ENCODE measurements at regions not wholly inside any gene's neighbourhood (a gene's known extent, or its start where the extent isn't known, plus 50 kb on each side); places are given as distances from the start of the nearest gene placed in this dataset.
"Not testable (repeated sequence)": the region's sequence is repeated elsewhere in the genome, so short reads cannot be mapped to it uniquely, and the experiment has no call there.

GRCh38 chr21:15119486-15119885 is 54.7 kb upstream of the NRIP1 start:
- DNase-seq = no peak

- DNase-seq = no peak
Measured at GRCh38 chr21:15121097-15121654, 56.4 kb upstream of the NRIP1 start.

- DNase-seq = peak in 21 of 51 donors; percentile 2 to 48 (median 9)
Measured at GRCh38 chr21:15121655-15122120, 56.9 kb upstream of the NRIP1 start.

GRCh38 chr21:15122241-15122640 is 57.4 kb upstream of the NRIP1 start:
- DNase-seq = no peak

GRCh38 chr21:15124731-15125130 is 59.9 kb upstream of the NRIP1 start:
- no peak for DNase-seq

GRCh38 chr21:15126948-15127347 is 62.1 kb upstream of the NRIP1 start:
- DNase-seq = no peak

GRCh38 chr21:15127437-15127836 is 62.6 kb upstream of the NRIP1 start:
- DNase-seq = no peak

GRCh38 chr21:15128267-15128666 is 63.5 kb upstream of the NRIP1 start:
- DNase-seq = no peak

- DNase-seq = not testable (repeated sequence)
Measured at GRCh38 chr21:15128714-15129113, 63.9 kb upstream of the NRIP1 start.

GRCh38 chr21:15130326-15130725 is 65.5 kb upstream of the NRIP1 start:
- DNase-seq = no peak

GRCh38 chr21:15130751-15131150 is 66.0 kb upstream of the NRIP1 start:
- DNase-seq = no peak

GRCh38 chr21:15132781-15133180 is 68.0 kb upstream of the NRIP1 start:
- no peak for DNase-seq

- DNase-seq = no peak
Measured at GRCh38 chr21:15134701-15135470, 70.1 kb upstream of the NRIP1 start.

GRCh38 chr21:15135867-15136629 is 71.2 kb upstream of the NRIP1 start:
- no peak for DNase-seq

- peak in 3 of 51 donors; percentile 1 to 11 (median 6) for DNase-seq
Measured at GRCh38 chr21:15138490-15138889, 73.7 kb upstream of the NRIP1 start.

- no peak for DNase-seq
Measured at GRCh38 chr21:15139898-15140297, 75.1 kb upstream of the NRIP1 start.

- DNase-seq = peak in 2 of 51 donors; percentile 8
Measured at GRCh38 chr21:15140321-15141019, 75.7 kb upstream of the NRIP1 start.

GRCh38 chr21:15141261-15141970 is 76.6 kb upstream of the NRIP1 start:
- DNase-seq = no peak

GRCh38 chr21:15144026-15144425 is 79.2 kb upstream of the NRIP1 start:
- DNase-seq = no peak

GRCh38 chr21:15148437-15148836 is 83.6 kb upstream of the NRIP1 start:
- DNase-seq = no peak

GRCh38 chr21:15149600-15150224 is 84.9 kb upstream of the NRIP1 start:
- no peak for DNase-seq
